ENCODE measurements at regions not wholly inside any gene's neighbourhood (a gene's known extent, or its start where the extent isn't known, plus 50 kb on each side); places are given as distances from the start of the nearest gene placed in this dataset.
"Not testable (repeated sequence)": the region's sequence is repeated elsewhere in the genome, so short reads cannot be mapped to it uniquely, and the experiment has no call there.

GRCh38 chr14:83297361-83297760, 1763.7 kb upstream of the SEL1L start:
- DNase-seq (ENCODE audit: low read depth) = no peak

GRCh38 chr14:83298016-83298415, 1764.4 kb upstream of the SEL1L start:
- not testable (repeated sequence) for DNase-seq (ENCODE audit: low read depth)

- DNase-seq (ENCODE audit: low read depth) = no peak
These were observed 1766.9 kb upstream of the SEL1L start for GRCh38 chr14:83300476-83301064.

- DNase-seq (ENCODE audit: low read depth) = no peak
These were observed 1768.1 kb upstream of the SEL1L start for GRCh38 chr14:83301791-83302190.

- no peak for DNase-seq (ENCODE audit: low read depth)
These were observed 1775.6 kb upstream of the SEL1L start for GRCh38 chr14:83309211-83309610.

GRCh38 chr14:83309833-83310232, 1776.2 kb upstream of the SEL1L start:
- no peak for DNase-seq (ENCODE audit: low read depth)

- DNase-seq (ENCODE audit: low read depth) = no peak
These were observed 1778.9 kb upstream of the SEL1L start for GRCh38 chr14:83312511-83312910.

GRCh38 chr14:83314764-83315163, 1781.1 kb upstream of the SEL1L start:
- DNase-seq (ENCODE audit: low read depth) = no peak

GRCh38 chr14:83316356-83316755, 1782.7 kb upstream of the SEL1L start:
- no peak for DNase-seq (ENCODE audit: low read depth)

GRCh38 chr14:83320837-83321236, 1787.2 kb upstream of the SEL1L start:
- DNase-seq (ENCODE audit: low read depth) = no peak

GRCh38 chr14:83331513-83331912, 1797.9 kb upstream of the SEL1L start:
- DNase-seq (ENCODE audit: low read depth) = no peak

GRCh38 chr14:83342590-83342989, 1808.9 kb upstream of the SEL1L start:
- no peak for DNase-seq (ENCODE audit: low read depth)

- DNase-seq (ENCODE audit: low read depth) = no peak
These were observed 1814.2 kb upstream of the SEL1L start for GRCh38 chr14:83347874-83348273.

- no peak for DNase-seq (ENCODE audit: low read depth)
These were observed 1822.0 kb upstream of the SEL1L start for GRCh38 chr14:83355609-83356008.

GRCh38 chr14:83356080-83356479, 1822.4 kb upstream of the SEL1L start:
- DNase-seq (ENCODE audit: low read depth) = no peak

- DNase-seq (ENCODE audit: low read depth) = no peak
These were observed 1838.6 kb upstream of the SEL1L start for GRCh38 chr14:83372271-83372670.

GRCh38 chr14:83379436-83379835, 1845.8 kb upstream of the SEL1L start:
- DNase-seq (ENCODE audit: low read depth) = no peak

- DNase-seq (ENCODE audit: low read depth) = no peak
These were observed 1850.6 kb upstream of the SEL1L start for GRCh38 chr14:83384253-83384652.

GRCh38 chr14:83395321-83395720, 1861.7 kb upstream of the SEL1L start:
- DNase-seq (ENCODE audit: low read depth) = no peak

GRCh38 chr14:83416476-83416875, 1882.8 kb upstream of the SEL1L start:
- no peak for DNase-seq (ENCODE audit: low read depth)

GRCh38 chr14:83419420-83419819, 1885.8 kb upstream of the SEL1L start:
- DNase-seq (ENCODE audit: low read depth) = no peak

- no peak for DNase-seq (ENCODE audit: low read depth)
These were observed 1888.1 kb upstream of the SEL1L start for GRCh38 chr14:83421711-83422110.

- no peak for DNase-seq (ENCODE audit: low read depth)
These were observed 1891.5 kb upstream of the SEL1L start for GRCh38 chr14:83425138-83425537.

- no peak for DNase-seq (ENCODE audit: low read depth)
These were observed 1892.1 kb upstream of the SEL1L start for GRCh38 chr14:83425706-83426105.

- DNase-seq (ENCODE audit: low read depth) = no peak
These were observed 1900.0 kb upstream of the SEL1L start for GRCh38 chr14:83433618-83434017.
